ENCODE measurements at regions not wholly inside any gene's neighbourhood (a gene's known extent, or its start where the extent isn't known, plus 50 kb on each side); places are given as distances from the start of the nearest gene placed in this dataset.

DNA sequence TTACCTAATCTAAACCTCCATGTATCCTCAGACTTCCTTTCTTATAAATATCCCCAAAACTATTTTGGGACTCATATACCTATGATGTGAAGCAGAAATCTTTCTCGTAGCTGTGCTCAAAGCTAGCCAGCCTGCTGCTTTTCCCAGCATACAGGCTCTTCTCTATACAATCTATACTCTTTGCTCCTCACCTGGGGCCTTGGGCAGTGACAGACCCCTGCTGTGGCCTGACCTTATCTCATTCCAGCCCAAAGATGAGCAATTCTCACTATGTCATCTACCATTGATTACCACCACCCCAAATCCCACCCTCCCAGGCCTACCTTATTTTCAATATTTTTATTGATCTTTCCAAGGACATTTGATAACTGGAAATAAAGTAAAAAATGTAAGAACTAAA is 83.2 kb upstream of the FBXL4 start:
- ATAC-seq (ENCODE audit: insufficient read depth, low read depth) (no peak), DNase-seq (no peak)
- no peak overlapping the region for H3K9ac ChIP-seq (ENCODE audit: low read depth, low read length)
- no peaks in the 10 kb centered on the region for H3K79me2 ChIP-seq (ENCODE audit: insufficient read depth, low read length)
- H3K4me3 ChIP-seq (ENCODE audit: low read depth in 1 of 2, low read length in 2 of 2): no peak overlapping the region
- no peak overlapping the region for H3K4me2 ChIP-seq (ENCODE audit: insufficient read depth, low read length)
- no peaks in the 10 kb centered on the region for H4K20me1 ChIP-seq (ENCODE audit: insufficient read depth, low read length)
- TF ChIP-seq, protein P1, sequence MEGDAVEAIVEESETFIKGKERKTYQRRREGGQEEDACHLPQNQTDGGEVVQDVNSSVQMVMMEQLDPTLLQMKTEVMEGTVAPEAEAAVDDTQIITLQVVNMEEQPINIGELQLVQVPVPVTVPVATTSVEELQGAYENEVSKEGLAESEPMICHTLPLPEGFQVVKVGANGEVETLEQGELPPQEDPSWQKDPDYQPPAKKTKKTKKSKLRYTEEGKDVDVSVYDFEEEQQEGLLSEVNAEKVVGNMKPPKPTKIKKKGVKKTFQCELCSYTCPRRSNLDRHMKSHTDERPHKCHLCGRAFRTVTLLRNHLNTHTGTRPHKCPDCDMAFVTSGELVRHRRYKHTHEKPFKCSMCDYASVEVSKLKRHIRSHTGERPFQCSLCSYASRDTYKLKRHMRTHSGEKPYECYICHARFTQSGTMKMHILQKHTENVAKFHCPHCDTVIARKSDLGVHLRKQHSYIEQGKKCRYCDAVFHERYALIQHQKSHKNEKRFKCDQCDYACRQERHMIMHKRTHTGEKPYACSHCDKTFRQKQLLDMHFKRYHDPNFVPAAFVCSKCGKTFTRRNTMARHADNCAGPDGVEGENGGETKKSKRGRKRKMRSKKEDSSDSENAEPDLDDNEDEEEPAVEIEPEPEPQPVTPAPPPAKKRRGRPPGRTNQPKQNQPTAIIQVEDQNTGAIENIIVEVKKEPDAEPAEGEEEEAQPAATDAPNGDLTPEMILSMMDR (IDR thresholded peaks at IDR 0.05; ENCODE audit: borderline replicate concordance, extremely low read depth, low read length, poor library complexity, severe bottlenecking): no peak
- no peak for TF ChIP-seq EZH2 (IDR thresholded peaks at IDR 0.05; ENCODE audit: borderline replicate concordance, low read depth, low read length, severe bottlenecking)
- H3K36me3 ChIP-seq (ENCODE audit: insufficient read depth, low read length): no peaks in the 10 kb centered on the region
- no peaks in the 10 kb centered on the region for H3K27me3 ChIP-seq (ENCODE audit: insufficient read depth, low read length, poor library complexity)
- H3K4me1 ChIP-seq (ENCODE audit: insufficient read depth, low read length): no peaks in the 10 kb centered on the region
- peaks cover 14% of the 10 kb centered on the region for H3K9me3 ChIP-seq (ENCODE audit: insufficient read depth, low read length, severe bottlenecking)
- H3K27ac ChIP-seq (ENCODE audit: low read length): no peak overlapping the region
- H2AFZ ChIP-seq (ENCODE audit: low read depth, low read length): no peak overlapping the region

DNA sequence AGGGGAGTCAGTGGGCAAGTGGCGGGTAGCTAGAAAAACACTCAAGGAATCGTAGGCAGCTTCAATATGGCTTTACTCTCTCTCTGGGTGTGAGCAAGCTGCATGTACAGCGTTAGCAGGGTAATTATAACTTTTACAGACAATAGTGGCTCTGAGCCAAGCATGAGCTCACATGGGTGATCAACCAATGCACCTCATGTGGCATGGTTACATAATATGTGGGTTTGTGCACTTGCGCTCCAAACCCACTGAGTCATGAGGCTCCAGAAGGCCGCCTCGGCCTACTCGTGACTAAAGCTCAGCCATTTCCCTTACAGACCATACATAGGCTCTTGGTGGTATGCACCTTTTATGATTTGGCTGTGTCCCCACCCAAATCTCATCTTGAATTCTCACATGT is 78.4 kb upstream of the FBXL4 start:
- DNase-seq (peak; percentile 18), ATAC-seq (ENCODE audit: insufficient read depth, low read depth) (no peak)
- Histone ChIP-seq H3K9ac (ENCODE audit: low read depth, low read length) (no peak overlapping the region), H4K20me1 (ENCODE audit: insufficient read depth, low read length) (no peaks in the 10 kb centered on the region), H3K4me2 (ENCODE audit: insufficient read depth, low read length) (no peak overlapping the region), H2AFZ (ENCODE audit: low read depth, low read length) (no peak overlapping the region), H3K9me3 (ENCODE audit: insufficient read depth, low read length, severe bottlenecking) (peaks cover 31% of the 10 kb centered on the region), H3K36me3 (ENCODE audit: insufficient read depth, low read length) (no peaks in the 10 kb centered on the region), H3K27me3 (ENCODE audit: insufficient read depth, low read length, poor library complexity) (no peaks in the 10 kb centered on the region), H3K4me1 (ENCODE audit: insufficient read depth, low read length) (no peaks in the 10 kb centered on the region), H3K79me2 (ENCODE audit: insufficient read depth, low read length) (no peaks in the 10 kb centered on the region), H3K4me3 (ENCODE audit: low read depth in 1 of 2, low read length in 2 of 2) (no peak overlapping the region), H3K27ac (ENCODE audit: low read length) (no peak overlapping the region)
- TF ChIP-seq EZH2 (IDR thresholded peaks at IDR 0.05; ENCODE audit: borderline replicate concordance, low read depth, low read length, severe bottlenecking): no peak
- TF ChIP-seq, protein P1 (IDR thresholded peaks at IDR 0.05; ENCODE audit: borderline replicate concordance, extremely low read depth, low read length, poor library complexity, severe bottlenecking): no peak

DNA sequence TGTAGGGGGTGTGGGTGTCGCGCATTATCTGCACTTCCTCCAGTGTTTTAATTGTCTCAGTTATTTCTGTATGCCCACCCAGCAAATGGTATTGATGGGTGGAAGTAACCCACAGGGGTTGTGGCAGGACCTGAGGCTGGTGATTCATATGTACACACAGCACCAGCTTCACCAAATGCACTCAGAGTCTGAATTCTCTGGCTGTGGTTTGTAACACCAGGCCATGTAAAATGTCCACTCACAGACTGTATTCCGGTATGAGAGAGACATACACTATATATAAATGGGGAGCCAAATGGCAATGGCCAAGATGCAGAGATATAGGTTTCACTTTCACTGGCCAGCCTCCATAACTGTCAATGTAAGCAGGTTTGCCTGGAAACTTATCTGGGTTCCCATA is 76.3 kb upstream of the FBXL4 start:
- Histone ChIP-seq H3K4me3 (ENCODE audit: low read depth in 1 of 2, low read length in 2 of 2) (no peak overlapping the region), H3K9ac (ENCODE audit: low read depth, low read length) (no peak overlapping the region), H3K27ac (ENCODE audit: low read length) (no peak overlapping the region), H2AFZ (ENCODE audit: low read depth, low read length) (no peak overlapping the region), H4K20me1 (ENCODE audit: insufficient read depth, low read length) (no peaks in the 10 kb centered on the region), H3K4me1 (ENCODE audit: insufficient read depth, low read length) (no peaks in the 10 kb centered on the region), H3K36me3 (ENCODE audit: insufficient read depth, low read length) (no peaks in the 10 kb centered on the region), H3K4me2 (ENCODE audit: insufficient read depth, low read length) (no peak overlapping the region), H3K9me3 (ENCODE audit: insufficient read depth, low read length, severe bottlenecking) (peaks cover 31% of the 10 kb centered on the region), H3K27me3 (ENCODE audit: insufficient read depth, low read length, poor library complexity) (no peaks in the 10 kb centered on the region), H3K79me2 (ENCODE audit: insufficient read depth, low read length) (no peaks in the 10 kb centered on the region)
- no peak for DNase-seq
- no peak for ATAC-seq (ENCODE audit: insufficient read depth, low read depth)
- TF ChIP-seq, protein P1 (IDR thresholded peaks at IDR 0.05; ENCODE audit: borderline replicate concordance, extremely low read depth, low read length, poor library complexity, severe bottlenecking): no peak
- TF ChIP-seq EZH2 (IDR thresholded peaks at IDR 0.05; ENCODE audit: borderline replicate concordance, low read depth, low read length, severe bottlenecking): no peak
